ENCODE measurements at regions not wholly inside any gene's neighbourhood (a gene's known extent, or its start where the extent isn't known, plus 50 kb on each side); places are given as distances from the start of the nearest gene placed in this dataset.
"Not testable (repeated sequence)": the region's sequence is repeated elsewhere in the genome, so short reads cannot be mapped to it uniquely, and the experiment has no call there.

DNA sequence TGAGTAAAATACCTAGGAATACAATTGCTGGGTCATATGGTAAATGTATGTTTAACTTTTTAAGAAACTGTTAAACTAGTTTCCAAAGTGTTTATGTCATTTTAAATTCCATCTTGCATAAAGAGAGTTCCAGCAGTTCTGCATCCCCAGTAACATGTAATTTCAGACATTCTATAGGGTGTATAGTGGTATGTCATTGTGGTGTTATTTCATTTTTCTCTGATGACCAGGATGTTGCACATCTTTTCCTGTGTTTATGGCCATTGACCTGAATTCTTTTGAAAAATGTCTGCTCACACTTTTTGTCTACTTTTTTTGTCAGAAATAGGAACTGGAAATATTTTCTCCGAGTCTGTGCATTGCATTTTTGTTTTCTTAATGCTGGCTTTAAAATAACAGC, 128.9 kb downstream of the TMEM200A start:
- Mint-ChIP-seq H3K4me3 (no peak overlapping the region), H3K4me1 (no peaks in the 10 kb centered on the region), H3K36me3 (no peaks in the 10 kb centered on the region), H3K27me3 (ENCODE audit: low read depth in 3 of 3) (peaks cover 0 to 2% (median 0%) of the 10 kb centered on the region in 3 donors), H3K27ac (no peak overlapping the region), H3K9me3 (peaks cover 0 to 2% (median 0%) of the 10 kb centered on the region in 6 donors)
- no peak for DNase-seq

DNA sequence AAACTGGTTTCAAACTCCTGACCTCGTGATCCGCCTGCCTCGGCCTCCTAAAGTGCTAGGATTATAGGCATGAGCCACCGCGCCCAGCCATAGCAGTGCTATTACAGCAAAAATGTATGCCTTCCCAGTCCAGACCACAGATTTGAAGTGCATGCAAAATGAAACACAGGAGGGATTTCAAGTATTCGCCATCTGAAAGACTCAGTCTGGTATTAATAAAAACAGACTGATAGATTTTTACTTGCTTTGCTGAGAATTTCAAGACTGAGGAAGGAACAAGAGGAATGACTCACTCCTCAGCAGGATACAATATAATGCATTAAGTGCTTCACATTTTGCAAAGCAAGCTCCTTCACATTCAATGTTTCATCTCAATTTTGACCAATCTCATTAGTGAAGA, 134.9 kb downstream of the TMEM200A start:
- Mint-ChIP-seq H3K4me3 (no peak overlapping the region), H3K27me3 (ENCODE audit: low read depth in 3 of 3) (peaks cover 0 to 2% (median 0%) of the 10 kb centered on the region in 3 donors), H3K36me3 (no peaks in the 10 kb centered on the region), H3K9me3 (no peaks in the 10 kb centered on the region), H3K4me1 (no peaks in the 10 kb centered on the region), H3K27ac (no peak overlapping the region)
- no peak for DNase-seq

DNA sequence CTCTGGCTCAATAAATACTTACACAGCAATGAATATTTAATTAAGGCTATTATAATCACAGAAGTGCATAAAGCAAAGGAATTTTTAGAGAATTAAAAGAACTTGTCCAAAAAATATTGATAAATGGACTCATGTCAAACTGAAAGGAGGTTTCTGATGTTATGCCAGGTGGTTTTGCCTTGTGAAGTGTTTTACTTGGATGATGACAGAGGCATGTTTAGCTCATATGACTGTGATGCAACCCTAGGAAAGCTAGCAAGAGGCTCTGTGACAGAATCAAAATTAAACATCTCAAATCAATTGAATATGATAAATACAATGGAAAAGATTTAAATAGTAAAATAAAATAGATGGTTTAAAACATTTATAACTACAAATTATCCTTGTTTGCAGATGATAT, 137.3 kb downstream of the TMEM200A start:
- no peaks in the 10 kb centered on the region for H3K9me3 Mint-ChIP-seq
- H3K4me1 Mint-ChIP-seq: no peaks in the 10 kb centered on the region
- no peak overlapping the region for H3K4me3 Mint-ChIP-seq
- H3K27ac Mint-ChIP-seq: no peak overlapping the region
- peaks cover 0 to 2% (median 0%) of the 10 kb centered on the region in 3 donors for H3K27me3 Mint-ChIP-seq (ENCODE audit: low read depth in 3 of 3)
- H3K36me3 Mint-ChIP-seq: no peaks in the 10 kb centered on the region
- no peak for DNase-seq

DNA sequence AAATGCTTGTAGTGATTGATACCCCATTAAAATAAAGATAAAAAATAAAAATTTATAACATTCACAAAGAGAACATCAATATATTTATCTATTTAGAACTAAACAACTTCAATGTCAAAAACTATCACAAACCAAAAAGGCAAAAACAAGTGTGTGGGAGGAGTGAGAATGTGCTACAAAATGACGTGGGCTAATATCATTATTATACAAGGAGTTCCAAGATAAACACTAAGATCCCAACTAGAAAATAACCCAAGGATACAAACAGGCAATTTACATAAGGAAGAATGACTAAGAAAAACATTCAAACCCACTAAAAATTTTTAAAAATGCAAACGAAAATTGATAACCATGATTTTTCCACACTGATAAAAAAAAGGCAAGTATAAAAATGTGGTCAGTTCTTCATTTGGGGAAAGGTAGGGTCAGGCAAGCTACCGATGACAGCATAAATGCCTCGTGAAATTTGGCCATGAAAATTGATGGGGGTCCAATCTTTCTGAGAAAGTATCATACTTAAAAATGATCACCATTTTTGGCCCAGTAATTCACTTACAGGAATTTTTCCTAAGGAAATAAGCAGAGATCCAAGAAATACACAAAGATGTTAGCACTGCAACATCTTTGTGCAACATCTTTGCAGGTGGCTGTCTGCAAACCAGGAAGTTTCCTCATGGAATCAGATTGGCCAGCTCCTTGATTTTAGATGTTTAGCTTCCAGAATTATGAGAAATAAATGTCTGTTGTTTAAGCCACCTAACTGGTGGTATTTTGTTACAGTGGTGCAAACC, 140.2 kb downstream of the TMEM200A start:
- Mint-ChIP-seq H3K27ac (no peak overlapping the region), H3K9me3 (no peaks in the 10 kb centered on the region), H3K27me3 (ENCODE audit: low read depth in 3 of 3) (peaks cover 0 to 2% (median 0%) of the 10 kb centered on the region in 3 donors), H3K4me1 (no peaks in the 10 kb centered on the region), H3K4me3 (no peak overlapping the region), H3K36me3 (no peaks in the 10 kb centered on the region)
- DNase-seq: no peak

DNA sequence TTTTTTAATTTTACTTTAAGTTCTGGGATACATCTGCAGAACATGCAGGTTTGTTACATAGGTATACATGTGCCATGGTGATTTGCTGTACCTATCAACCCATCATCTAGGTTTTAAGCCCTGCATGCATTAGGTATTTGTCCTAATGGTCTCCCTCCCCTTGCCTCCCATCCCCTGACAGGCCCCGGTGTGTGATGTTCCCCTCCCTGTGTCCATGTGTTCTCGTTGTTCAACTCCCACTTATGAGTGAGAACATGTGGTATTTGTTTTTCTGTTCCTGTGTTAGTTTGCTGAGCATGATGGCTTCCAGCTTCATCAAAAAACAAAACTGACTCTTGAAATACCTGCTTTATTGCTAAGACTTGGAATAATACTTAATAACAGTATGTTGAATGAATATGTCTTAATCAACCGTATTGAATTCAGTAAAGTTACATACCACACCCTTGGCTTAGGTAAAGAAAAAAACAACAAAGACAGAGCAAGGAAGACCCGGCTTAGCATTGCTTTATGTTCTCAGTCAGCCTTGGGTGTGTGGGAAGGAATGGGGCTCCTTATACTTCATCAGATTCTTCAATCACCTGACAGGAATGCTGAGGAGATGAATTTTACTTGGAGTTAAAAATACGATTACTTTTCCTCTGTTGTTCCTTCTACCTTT, 141.3 kb downstream of the TMEM200A start:
- not testable (repeated sequence) for DNase-seq; H3K27ac Mint-ChIP-seq; H3K9me3 Mint-ChIP-seq; H3K27me3 Mint-ChIP-seq (ENCODE audit: low read depth in 3 of 3); H3K36me3 Mint-ChIP-seq; H3K4me1 Mint-ChIP-seq; H3K4me3 Mint-ChIP-seq

DNA sequence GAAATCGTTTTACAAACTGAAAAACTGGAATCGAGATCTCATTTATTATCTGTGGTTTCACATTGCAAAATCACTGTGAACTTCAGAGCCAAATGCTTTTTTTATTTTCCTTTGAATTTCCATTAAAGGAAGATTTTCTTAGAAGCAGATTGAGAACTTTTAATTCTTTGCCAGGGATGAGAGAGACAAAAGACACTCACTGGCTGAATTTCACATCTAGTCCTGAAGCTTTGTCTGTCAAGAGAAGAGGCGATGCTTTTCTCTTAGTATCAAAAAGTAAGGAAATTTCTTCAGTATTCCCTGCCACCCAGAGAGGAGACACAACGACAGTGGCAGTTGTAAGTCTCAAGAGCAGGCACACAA, 141.8 kb downstream of the TMEM200A start:
- Mint-ChIP-seq H3K27ac (no peak overlapping the region), H3K9me3 (no peaks in the 10 kb centered on the region), H3K36me3 (no peaks in the 10 kb centered on the region), H3K27me3 (ENCODE audit: low read depth in 3 of 3) (no peaks in the 10 kb centered on the region), H3K4me3 (no peak overlapping the region), H3K4me1 (peaks cover 6 to 11% of the 10 kb centered on the region in 2 donors)
- no peak for DNase-seq

DNA sequence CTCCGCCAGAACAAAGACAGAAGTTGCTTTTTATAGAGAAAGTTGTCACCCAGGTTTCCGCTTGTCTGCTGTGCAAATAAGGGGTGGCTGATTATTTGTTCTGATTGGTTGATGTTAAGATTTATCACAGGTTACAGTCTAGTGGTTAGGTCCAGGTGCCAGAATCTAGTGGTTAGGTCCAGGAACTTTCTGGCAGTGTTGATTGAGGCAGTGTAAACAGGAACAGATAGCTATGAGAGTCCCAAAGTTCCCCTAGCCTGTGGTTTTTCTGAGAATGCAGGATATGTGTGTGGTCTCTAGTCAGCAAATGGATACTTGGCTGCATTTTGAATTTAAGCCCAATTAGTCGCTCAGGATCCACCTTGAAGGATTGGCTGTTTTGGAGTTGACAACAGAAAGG, 148.0 kb downstream of the TMEM200A start:
- Mint-ChIP-seq H3K4me3 (peak overlapping the region; percentile 36 to 64 (median 62)), H3K9me3 (no peaks in the 10 kb centered on the region), H3K27ac (peak overlapping the region; percentile 78 to 92 (median 82)), H3K27me3 (ENCODE audit: low read depth in 3 of 3) (no peaks in the 10 kb centered on the region), H3K4me1 (peaks cover 40 to 64% of the 10 kb centered on the region in 2 donors), H3K36me3 (no peaks in the 10 kb centered on the region)
- DNase-seq: peak; percentile 43 to 47 (median 43)

DNA sequence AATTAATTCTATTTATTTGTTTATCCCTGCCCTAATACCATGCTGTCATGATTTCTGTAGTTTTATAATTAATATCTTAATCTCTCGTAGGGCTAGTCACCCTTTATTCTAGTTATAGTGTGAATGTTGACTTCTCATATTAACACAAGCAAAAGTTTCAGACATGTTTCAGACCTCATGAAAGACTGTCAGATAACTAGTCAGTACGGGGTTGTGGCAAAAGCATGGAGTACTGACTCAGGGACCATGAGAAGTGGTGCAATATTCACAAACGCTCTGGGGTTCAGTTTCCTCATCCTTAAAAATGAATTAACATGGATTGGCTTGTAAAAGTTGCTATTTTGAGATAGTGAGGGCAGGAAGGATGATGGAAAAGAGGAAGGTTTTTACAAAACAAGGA, 148.9 kb downstream of the TMEM200A start:
- peak overlapping the region in 5 of 6 donors; percentile 18 to 86 (median 70) for H3K27ac Mint-ChIP-seq
- peaks cover 40 to 65% of the 10 kb centered on the region in 2 donors for H3K4me1 Mint-ChIP-seq
- H3K27me3 Mint-ChIP-seq (ENCODE audit: low read depth in 3 of 3): no peaks in the 10 kb centered on the region
- no peak for DNase-seq
- H3K36me3 Mint-ChIP-seq: no peaks in the 10 kb centered on the region
- H3K9me3 Mint-ChIP-seq: no peaks in the 10 kb centered on the region
- no peak overlapping the region for H3K4me3 Mint-ChIP-seq

DNA sequence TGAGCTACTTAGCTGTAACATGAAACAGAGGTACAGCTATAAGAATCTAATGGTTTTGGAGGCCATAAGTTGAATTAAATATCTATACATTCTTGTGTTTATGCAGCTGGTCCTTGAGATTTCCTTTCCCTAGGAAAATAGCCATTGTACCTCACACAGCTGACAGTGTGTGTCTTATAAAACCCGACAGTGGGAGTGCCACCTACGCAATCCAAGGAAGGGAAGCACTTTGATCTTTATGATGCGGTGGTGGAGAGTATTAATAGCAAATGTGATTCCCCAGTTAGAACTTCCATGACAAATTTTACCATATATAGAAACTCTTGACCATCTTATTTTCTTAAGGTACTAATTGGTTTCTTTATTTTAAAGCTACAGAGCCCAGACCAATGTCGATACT, 149.5 kb downstream of the TMEM200A start:
- no peaks in the 10 kb centered on the region for H3K9me3 Mint-ChIP-seq
- H3K4me1 Mint-ChIP-seq: peaks cover 40 to 65% of the 10 kb centered on the region in 2 donors
- no peaks in the 10 kb centered on the region for H3K36me3 Mint-ChIP-seq
- H3K27me3 Mint-ChIP-seq (ENCODE audit: low read depth in 3 of 3): no peaks in the 10 kb centered on the region
- peak overlapping the region in 3 of 6 donors; percentile 17 to 86 (median 29) for H3K27ac Mint-ChIP-seq
- no peak overlapping the region for H3K4me3 Mint-ChIP-seq
- no peak for DNase-seq

DNA sequence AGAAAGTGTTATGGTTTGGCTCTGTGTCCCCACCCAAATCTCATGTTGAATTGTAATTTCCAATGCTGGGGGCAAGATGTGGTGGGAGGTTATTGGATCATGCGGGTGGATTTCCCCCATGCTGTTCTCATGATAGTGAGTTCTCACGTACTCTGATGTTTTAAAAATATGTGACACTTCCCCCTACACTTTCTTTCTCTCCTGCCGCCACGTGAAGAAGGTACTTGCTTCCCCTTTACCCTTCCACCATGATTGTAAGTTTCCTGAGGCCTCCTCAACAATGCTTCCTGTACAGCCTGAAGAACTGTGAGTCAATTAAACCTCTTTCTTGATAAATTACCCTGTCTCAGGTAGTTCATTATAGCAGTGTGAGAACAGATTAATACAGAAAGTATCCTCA, 150.8 kb downstream of the TMEM200A start:
- H3K9me3 Mint-ChIP-seq: peaks cover 0 to 1% (median 0%) of the 10 kb centered on the region in 6 donors
- H3K4me1 Mint-ChIP-seq: peaks cover 43 to 64% of the 10 kb centered on the region in 2 donors
- no peak for DNase-seq

DNA sequence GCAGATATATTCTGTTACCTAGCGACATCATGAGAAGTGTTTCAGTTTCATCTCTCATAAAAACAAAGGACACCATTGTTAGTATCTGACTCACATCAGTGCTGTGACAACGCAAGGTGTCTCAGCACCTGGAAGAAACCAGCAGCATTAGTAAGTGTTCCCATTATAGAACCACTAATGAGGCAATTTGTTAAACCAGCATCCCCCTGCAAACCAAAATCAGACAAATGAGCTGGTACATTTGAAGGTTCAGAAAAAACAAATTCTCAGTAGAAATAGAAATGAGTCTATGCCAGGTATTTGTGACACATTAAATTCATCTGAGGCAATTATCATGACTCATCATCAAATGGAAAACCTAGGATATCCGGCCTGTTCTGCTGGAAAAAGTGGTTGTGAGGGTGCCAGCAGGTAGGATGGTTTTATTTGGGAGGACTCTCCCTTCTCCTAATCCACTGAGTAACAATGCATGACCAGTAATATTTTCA, 151.7 kb downstream of the TMEM200A start:
- Mint-ChIP-seq H3K9me3 (peaks cover 0 to 1% (median 0%) of the 10 kb centered on the region in 6 donors), H3K4me1 (peaks cover 39 to 55% of the 10 kb centered on the region in 2 donors), H3K36me3 (no peaks in the 10 kb centered on the region), H3K4me3 (no peak overlapping the region), H3K27me3 (ENCODE audit: low read depth in 3 of 3) (no peaks in the 10 kb centered on the region), H3K27ac (peak overlapping the region in 2 of 6 donors; percentile 8 to 34)
- no peak for DNase-seq

More for the DNA sequence above, 150.8 kb downstream of the TMEM200A start:
- peak overlapping the region in 3 of 6 donors; percentile 35 to 82 (median 48) for H3K27ac Mint-ChIP-seq
- no peaks in the 10 kb centered on the region for H3K36me3 Mint-ChIP-seq
- no peaks in the 10 kb centered on the region for H3K27me3 Mint-ChIP-seq (ENCODE audit: low read depth in 3 of 3)
- H3K4me3 Mint-ChIP-seq: no peak overlapping the region

DNA sequence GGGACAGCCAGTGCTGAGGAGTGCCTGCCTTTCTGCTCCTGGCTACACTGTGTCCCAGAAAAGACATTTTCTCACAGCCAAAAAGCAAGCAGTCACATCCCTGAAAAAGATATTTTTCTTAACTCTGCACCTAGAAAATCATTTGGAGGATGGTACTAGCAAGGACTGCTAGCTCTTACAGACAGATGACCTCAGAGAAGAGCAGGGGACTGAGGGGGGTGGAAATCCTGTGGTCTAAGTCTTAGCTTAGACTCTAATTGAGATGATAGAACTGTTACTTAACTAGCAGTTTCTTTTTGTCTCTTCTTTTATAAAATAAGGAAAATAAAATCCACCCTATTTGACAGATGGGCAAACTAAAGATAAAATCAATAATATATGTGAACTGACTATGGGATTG, 152.8 kb downstream of the TMEM200A start:
- Mint-ChIP-seq H3K27me3 (ENCODE audit: low read depth in 3 of 3) (no peaks in the 10 kb centered on the region), H3K27ac (peak overlapping the region in 1 of 6 donors; percentile 4), H3K4me1 (peaks cover 29 to 44% of the 10 kb centered on the region in 2 donors), H3K4me3 (no peak overlapping the region), H3K9me3 (peaks cover 0 to 1% (median 0%) of the 10 kb centered on the region in 6 donors), H3K36me3 (no peaks in the 10 kb centered on the region)
- DNase-seq: no peak

DNA sequence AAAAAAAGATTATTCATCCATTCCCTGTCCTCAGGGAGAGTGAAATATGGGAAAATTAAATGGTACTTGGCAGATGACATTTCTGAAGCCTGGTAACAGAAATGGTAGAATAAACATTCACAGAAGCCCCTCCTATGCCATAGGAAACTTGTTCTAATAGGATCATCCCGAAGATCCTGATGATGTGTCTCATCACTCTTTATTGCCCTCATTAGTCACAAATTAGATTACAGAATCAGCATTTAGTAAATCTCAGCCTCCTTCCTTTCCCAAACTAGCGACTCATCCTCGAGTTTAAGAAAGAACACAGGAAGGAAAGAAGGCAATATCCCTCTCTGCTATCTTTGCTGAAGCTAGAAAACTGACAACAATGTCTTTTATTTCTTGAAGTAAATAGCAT, 154.4 kb downstream of the TMEM200A start:
- H3K4me1 Mint-ChIP-seq: peaks cover 23 to 42% of the 10 kb centered on the region in 2 donors
- no peaks in the 10 kb centered on the region for H3K36me3 Mint-ChIP-seq
- no peaks in the 10 kb centered on the region for H3K27me3 Mint-ChIP-seq (ENCODE audit: low read depth in 3 of 3)
- DNase-seq: no peak
- peaks cover 0 to 1% (median 0%) of the 10 kb centered on the region in 6 donors for H3K9me3 Mint-ChIP-seq
- H3K27ac Mint-ChIP-seq: no peak overlapping the region
- H3K4me3 Mint-ChIP-seq: no peak overlapping the region

DNA sequence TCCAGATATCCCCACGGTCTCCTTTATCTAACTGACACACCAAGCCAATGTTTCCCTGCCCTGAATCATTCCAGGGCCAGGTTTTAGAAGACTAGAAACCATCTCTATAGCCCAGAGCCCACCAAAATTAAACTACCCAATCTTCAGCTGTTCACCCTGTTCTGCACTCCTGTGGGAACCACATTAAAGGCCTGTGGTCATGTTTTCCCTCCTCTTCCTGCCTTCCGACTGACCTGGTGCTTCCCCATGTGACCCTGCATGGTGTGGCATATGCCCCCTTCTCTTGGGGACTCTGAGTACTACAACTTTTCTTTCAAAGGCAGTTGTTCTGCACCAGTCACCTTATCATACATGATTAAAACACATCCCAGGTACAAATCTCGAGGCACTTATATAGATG, 155.0 kb downstream of the TMEM200A start:
- Mint-ChIP-seq H3K4me1 (peaks cover 25 to 42% of the 10 kb centered on the region in 2 donors), H3K36me3 (no peaks in the 10 kb centered on the region), H3K27ac (no peak overlapping the region), H3K4me3 (no peak overlapping the region), H3K27me3 (ENCODE audit: low read depth in 3 of 3) (no peaks in the 10 kb centered on the region), H3K9me3 (peaks cover 0 to 1% (median 0%) of the 10 kb centered on the region in 6 donors)
- DNase-seq: no peak

All from immature natural killer cell (primary cell).